GM19240 (cell line): ENCODE measurements at regions not wholly inside any gene's neighbourhood (a gene's known extent, or its start where the extent isn't known, plus 50 kb on each side); places are given as distances from the start of the nearest gene placed in this dataset.

Experiments
- DNase-seq: peaks from one replicate; pipeline ENCODE4 v3.0.0; 2011; ENCODE audit warnings: low spot score; ENCODE audit not compliant: insufficient read length

DNA sequence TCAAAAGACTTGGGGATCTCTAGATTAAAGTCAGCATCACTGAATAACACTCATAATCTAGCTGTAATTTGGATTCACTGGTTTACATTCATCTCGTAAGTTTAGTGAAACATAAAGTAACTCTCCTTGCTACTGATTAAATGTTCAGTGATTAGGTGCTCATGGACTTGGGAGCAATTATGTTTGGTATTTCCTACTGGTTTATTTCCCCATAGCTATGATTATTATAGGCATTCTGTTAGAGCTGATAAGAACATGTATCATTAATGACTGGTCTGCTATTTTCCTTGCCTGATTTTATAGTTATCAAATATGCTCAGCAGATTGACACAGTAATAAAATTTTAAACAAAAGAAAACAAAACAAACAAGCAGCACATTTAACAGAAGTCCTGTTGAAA, 334.7 kb upstream of the SLC8A1 start:
- DNase-seq = no peak

DNA sequence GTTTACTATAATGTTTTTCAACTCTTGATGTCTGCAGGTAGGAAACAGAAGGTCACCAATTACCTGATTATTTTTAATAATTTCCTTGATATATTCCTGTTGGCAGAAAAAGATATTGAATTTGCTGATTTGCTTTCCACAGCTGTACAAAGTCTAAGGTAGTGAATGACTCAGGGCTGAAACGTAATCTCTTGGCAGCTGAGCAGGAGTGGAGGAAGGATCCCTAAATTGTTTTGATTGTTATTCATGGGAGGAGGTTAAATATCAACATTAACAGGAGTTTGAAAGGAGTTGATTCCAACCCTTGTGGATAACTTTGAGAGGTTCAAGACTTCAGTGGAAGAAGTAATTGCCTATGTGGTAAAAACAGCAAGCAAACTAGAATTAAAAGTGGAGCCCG, 345.2 kb upstream of the SLC8A1 start:
- DNase-seq = no peak

DNA sequence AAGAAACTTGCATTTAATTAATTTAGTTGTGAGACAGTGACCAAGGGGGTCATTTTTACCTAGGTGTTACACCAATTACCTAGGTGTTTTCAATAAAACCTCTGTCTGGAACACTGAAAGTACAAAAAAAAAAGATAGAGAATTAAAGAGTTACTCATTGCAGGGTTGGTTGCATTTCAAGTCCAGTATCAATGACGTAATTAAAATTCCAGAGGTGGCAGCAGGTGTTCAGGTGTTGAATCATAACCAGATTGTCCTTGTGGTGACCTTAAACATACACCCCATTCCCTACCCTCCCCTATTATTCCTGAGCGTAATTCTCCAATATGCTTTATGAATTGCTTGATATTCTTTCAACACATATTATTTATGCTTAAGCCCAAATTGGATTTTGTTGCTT, 352.0 kb upstream of the SLC8A1 start:
- DNase-seq = no peak

DNA sequence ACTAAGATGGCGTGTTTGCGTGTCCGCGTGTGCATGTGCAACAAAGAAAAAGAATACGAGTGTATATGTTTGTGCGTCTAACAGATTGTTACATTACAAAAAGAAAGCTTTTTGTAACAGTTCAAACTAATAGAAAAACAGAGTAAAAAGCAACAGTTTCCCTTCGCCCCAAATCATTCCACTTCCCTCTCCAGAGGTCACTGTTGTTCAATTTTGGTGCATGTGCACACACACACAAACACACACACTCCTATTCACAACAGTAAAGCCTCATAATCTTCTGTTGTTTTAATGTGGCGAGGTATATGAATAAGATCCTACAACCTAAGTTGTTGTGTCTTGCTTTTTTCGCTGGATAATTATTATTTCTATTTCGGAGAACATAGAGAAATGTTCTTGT, 357.3 kb upstream of the SLC8A1 start:
- DNase-seq = no peak

DNA sequence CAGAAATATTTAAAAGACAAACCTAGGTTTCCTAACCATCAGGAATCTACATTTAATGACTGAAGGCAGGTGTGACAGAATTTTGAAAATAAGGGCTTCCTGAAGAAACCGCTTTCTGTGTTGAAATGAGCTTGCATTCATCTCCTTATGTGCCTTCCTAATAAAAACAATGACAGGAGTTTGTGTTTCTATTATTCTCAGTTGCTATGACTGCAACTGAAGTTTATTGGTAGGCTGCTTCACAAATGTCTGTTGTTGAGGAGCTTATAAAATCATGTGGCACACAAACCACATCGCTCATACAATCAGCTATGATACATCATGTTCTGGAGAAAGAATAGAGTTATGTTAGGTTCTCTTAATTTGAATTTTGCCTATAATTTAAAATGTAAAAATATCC, 362.7 kb upstream of the SLC8A1 start:
- no peak for DNase-seq

DNA sequence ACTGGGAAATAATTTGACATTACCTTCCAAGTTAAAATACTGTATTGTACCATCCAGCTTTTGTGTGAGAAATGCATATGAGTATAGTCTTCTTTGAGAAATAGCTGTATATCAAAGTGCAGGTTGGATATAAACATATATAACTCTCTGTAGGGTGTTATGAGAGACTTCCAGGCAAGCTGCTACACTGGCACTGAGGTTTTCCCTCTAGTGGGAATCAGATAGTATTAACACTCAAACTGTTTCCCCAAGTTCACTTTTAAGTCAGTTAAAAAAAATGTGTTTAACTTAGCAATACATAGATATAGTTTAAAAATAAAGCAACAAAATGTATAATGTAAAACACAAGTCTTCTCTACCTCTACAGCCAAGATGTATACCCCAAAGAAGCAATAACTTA, 368.4 kb upstream of the SLC8A1 start:
- no peak for DNase-seq

DNA sequence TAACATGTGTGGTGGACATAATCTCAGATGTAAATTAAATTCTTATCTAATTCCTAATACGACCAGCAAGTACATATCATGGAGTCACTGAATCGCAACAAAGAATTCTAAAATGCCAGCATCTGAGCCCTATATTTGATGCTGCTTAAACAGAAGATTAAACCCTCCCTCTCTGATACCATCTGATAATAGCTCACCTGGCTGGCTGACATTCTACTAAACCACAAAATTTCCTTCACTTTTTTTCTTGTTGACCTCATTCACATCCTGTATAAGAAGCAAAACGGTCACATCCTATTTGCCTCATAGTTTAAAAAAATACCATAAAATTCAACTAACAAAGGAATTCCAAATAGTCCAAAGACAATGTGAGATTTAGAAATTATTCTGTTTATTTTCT, 371.6 kb upstream of the SLC8A1 start:
- no peak for DNase-seq

DNA sequence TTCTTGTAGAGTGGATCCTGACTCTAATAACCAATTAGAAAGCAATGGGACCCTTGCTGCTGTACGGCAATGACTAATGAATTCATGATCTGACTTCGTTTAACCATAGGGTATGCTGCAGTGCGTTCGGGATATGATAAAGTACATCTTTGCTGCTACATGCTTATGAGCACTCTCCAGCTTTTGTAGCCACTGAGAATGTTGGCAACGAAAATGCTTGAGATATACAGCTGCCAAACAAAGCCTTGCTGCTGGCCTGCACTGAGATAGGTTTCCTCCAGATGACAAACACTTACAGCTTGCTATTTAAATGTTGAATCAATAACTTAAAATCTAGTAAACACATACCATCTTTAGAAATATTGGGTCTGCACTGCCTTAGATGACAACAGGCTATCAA, 372.4 kb upstream of the SLC8A1 start:
- no peak for DNase-seq

DNA sequence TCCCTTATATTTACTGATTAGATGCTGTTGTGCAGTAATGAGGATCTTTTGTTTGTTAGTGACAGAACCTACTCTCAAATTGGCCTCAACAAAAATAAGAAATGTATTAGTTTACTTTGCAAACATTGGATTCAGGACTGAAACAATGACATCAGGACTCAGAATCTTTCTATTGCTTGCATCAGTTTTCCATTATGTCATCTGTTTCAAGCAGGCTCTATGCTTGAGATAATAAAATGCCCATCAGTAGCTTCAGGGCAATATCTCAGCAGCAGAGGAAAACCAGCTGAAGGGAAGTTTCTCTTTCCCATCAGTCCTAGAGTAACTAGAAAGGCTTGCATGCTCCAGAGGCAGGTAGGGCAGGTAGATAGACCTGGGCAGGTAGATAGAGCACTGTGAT, 375.5 kb upstream of the SLC8A1 start:
- DNase-seq = no peak

DNA sequence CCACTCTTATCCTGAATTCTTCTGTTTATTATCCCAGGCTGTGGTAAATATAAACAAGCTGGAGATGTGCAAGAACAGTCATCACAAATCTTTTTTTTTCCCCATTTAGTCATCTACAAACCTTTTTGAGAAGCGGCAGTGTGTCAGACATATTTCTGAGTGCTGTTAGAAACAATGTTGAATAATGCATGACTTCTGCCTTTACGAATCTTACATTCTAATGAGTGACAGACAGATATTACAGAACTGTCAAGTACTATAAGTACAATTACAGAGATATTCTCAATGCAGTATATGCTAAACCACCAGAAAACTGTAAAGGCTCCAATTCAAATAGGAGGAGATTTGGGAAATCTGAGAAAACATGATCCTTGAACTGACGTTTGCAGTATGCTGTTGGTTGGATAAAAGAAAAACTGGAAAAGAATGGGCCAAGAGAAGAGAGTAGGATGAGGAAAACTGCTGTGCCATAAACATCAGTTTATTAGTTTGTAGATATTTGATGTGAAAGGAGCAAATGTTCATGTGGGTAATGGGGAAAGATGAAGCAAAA, 379.5 kb upstream of the SLC8A1 start:
- no peak for DNase-seq

DNA sequence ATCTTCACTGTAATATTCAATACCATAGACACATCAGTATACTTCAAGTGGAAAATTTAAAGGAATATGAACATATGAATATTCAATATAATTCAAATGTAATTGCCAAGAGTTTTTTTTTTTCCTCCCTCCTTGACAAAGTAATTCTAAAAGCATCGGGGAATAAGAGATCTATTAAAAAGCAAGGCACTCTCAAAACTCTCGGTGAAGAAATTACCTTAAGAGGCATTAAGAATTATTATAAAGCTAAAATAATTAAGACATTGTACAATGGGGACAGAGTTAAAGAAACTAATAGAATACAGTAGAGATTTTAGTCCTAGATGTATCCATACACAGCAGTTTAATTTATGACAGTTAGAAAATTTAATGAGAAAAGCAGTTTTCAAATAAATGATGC, 390.0 kb upstream of the SLC8A1 start:
- no peak for DNase-seq

DNA sequence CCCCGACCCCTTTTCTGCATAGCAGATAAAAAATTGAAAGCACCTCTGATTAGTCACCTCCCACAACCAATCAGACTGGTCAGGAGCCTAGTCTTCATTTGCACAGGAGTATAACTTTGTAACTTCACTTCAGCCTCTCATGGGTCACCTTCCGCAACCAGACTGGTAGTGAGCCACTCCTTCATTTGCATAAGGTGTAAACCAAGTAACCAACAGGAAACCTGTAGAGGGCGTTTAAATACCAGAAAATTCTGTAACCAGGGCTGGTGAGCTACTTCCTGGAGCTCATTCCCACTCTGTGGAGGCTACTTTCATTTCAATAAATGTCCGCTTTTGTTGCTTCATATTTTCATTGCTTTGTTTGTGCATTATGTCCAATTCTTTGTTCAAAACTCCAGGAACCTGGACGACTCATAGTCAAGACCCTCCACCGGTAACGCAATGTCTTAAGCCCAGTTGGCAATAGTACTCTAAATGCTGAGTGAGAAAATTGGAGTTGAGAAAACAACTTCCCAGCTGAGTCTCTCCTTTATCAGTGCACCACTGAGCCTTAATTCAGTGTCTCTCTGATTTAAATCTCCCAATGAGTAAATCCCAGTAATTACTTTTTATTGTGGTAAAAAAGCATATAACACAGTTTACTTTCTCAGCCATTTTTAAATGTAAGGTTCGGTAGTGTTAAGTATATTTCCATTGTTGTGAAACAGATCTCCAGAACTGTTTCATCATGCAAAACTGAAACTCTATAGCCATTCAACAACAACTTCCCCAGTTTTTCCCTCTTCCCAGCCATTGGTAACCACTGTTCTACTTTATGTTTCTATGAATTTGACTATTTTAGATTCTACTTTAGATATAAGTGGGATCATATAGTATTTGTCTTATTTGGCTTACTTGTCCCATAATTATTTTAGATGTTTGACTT, 392.7 kb upstream of the SLC8A1 start:
- DNase-seq = no peak

DNA sequence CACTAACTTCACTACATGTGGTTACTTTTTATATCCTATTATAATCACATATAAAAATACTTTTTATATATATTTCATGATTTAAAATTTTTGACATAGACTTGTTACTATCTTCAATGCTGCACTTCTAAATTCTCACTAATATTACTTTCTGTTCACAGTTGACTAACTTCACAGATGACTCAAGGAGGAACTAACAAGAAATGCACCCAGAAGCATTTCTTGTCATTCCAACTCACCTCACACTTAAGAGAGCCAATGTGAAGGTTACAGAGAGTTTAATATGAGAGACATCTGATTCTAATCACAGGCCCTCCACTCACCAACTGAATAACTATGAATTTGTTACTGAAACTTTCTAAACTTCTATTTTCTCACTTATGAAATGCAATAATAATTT, 399.8 kb upstream of the SLC8A1 start:
- DNase-seq = no peak

DNA sequence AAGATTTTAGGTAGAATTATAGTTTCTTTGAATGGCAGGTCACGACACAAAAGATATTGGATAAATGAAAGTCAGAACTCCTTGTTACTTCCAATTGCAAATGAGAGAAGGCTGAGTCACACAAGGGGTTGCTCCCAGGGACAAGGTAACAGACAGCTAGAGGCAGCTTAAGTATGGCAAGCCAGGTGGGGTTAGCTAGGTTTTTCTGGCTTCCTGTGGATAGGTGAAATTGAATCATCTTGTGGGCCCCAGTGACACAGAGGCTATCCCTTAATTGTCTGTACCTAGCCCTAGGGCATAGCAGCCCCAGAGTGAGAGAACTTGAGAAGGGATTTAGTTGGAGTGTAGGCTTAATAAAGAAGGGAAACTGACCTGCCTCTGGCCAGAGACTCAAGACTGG, 407.7 kb upstream of the SLC8A1 start:
- no peak for DNase-seq

DNA sequence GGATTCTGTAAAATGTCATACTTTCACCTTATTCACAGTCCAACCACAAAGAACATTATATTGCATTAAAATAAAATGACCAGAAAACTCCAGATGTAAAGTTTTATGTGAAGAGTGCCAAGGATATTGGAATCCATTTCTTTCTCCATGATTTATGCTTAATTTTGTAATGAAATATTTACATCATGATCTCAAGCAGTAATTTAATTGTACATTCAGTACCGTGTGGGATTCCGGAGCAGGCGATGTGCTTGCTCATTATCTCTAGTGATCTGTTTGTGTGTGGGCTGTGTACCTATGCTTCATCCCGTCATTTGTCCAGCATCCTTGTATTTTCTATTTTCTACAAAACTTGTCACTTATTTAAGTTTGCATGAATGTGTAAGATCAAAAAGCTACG, 415.9 kb upstream of the SLC8A1 start:
- no peak for DNase-seq

DNA sequence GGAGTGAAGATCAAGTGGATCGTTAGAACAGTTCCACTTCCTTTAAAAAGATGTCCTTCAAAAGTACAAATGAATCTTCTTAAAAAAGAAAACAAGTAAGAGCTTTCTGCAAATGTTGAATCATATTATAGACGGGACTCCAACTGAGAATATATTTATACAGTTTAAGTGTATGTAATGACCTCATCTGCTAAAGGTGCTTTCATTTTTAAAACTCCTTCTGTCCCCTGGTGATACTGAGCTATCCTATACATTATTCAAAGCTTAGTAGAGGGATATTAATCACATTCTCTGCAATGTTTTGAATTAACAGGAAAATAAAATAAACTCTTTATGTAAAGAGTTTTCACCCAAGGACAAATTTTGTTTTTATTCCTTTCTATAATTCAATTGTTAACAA, 420.7 kb upstream of the SLC8A1 start:
- no peak for DNase-seq

DNA sequence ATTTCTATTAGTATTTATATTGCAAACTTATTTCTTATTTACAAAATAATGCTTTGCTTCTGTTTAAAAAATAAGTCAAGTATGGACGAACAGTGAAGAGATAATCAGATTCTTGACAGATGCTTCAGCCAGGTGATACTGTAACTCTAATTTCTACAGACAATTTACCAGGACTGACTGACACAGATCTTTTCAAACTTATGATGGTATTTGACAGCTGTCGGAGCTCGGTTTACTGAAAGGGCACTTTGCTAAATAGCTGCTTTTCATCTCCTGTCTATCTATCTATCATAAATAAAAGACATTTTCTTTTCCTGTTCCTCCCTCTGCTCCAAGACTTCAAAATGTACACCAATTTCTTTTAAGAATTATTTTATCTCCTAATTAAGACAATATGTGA, 422.5 kb upstream of the SLC8A1 start:
- no peak for DNase-seq

DNA sequence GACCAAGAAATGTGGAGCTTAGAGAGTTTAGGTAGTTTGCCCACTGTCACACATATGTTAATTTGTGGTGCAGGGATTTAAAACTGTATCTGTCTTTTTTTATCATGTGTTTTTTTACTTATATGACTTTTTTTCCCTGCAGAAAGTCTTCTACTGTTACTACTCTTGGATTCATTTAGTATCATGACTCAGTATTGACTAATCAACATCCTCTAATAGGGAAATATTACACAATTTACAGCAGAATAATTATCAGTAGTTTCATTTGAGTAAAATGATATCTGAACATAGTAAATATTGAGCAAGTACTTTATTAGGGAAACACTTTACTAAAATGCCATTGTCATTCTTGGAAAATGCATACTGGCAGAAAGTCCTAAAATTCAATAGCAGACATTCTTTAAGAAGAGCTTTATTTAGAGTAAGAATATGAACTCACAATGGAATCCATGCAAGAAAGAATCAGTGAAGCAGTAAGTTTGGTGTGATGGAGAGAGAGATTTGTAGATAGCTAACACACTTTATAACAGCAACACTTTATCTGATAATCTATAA, 425.9 kb upstream of the SLC8A1 start:
- no peak for DNase-seq

DNA sequence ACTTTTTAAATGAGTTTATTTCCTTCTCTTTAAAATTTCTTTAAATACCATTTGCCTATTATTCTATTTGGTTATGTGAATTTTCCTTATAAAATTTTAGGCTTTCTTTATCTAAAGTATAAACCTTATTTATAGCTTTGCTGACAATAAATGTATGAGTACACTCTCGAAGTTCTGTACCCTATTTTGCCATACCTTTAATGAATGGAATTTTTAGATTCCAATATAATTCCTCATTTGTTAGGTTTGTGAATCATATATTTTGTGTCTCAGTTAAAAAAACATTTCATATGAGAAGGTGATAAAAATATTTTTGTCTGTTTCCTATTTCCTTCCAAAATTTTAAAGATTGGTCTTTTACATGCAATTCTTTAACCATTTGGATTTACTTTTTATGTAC, 427.4 kb upstream of the SLC8A1 start:
- DNase-seq = no peak

DNA sequence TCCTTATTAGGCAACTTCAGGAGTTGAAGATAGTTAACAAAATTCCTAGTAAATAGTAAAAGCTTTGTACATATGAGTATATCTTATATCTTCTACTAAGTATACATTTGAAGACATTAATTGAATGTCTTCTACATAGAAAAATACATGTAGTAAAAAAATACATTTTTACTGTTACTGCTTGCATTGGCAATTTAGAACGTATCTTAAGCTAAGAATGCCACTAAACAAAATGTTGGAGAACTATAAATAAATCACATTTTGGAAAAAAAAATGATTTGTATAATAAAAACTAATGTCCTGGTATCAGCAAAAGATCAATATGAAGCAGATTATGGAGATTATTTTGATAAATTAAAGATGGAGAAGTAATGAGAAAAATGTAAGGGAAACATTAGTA, 434.2 kb upstream of the SLC8A1 start:
- DNase-seq = no peak

DNA sequence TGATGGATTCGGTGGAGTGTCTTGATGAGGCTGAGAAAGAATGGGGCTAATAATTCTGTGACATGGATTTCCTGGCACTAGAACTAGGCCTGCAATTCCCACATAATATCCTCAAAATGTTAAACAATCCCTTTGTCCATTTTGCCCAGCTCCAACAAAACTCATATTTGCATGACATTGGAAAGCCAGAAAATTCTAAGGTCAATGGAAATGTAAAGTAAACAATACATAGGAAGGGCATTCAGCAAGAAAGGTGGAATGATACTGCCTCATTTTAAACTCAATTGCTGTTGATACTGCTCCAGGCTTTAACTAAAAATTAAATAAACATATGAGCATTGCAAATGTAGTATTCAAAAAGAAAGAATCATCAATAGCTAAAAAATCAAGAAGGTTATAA, 434.8 kb upstream of the SLC8A1 start:
- no peak for DNase-seq

DNA sequence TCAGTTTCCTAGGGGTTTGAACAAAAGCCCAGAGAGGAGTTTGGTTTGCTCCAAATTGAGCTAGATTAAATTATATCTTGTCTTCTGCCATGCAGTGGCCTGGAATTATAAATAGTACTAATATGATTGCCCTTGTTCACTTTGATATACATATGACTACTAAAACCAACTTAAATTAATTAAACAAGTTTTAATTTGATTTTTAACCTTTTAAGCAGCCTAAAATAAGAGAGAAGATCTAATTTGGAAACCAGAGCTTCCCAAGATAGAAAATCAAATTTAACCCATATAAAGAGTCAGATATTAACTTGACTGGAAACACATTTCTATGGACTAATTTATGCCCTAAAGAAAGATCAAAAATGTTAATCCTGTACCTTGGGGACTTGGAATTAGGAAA, 444.5 kb upstream of the SLC8A1 start:
- DNase-seq = no peak

DNA sequence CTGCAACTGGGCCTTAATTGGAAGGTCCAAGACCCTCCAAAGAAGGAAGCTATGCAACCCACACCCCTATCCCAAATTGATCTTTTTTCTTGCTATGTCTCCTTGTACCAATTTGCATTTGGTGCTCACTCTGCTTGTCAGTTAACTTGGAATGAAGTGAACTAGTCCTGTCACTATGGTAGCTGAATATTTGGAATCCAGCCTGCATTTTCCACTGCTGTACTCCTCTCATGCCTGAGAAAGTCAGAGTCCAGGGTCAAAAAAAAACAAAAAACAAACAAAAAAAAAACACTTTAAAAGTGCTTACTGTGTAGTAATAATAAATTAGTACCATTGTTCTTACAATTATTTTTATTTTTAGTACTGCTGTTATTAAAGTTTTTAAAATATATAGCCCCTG, 462.8 kb upstream of the SLC8A1 start:
- DNase-seq = no peak
